Urinary bladder (tissue), 3 donors: ENCODE measurements at regions not wholly inside any gene's neighbourhood (a gene's known extent, or its start where the extent isn't known, plus 50 kb on each side); places are given as distances from the start of the nearest gene placed in this dataset.
"Not testable (repeated sequence)": the region's sequence is repeated elsewhere in the genome, so short reads cannot be mapped to it uniquely, and the experiment has no call there.

Experiments used
- DNase-seq: peaks from one replicate; pipeline ENCODE4 v3.0.0-alpha.2; 2015; ENCODE audit errors: extremely low spot score
- H3K27ac ChIP-seq: one replicate; pipeline ENCODE4 v1.5.1; 2013; ENCODE audit warnings: low read depth, mild to moderate bottlenecking, moderate library complexity
- H3K36me3 ChIP-seq: one replicate; pipeline ENCODE4 v1.6.1; 2013; ENCODE audit warnings: mild to moderate bottlenecking, moderate library complexity; ENCODE audit not compliant: insufficient read depth
- H3K4me1 ChIP-seq: one replicate; pipeline ENCODE4 v1.6.1; 2013; ENCODE audit warnings: mild to moderate bottlenecking, moderate library complexity; ENCODE audit not compliant: insufficient read depth
- H3K4me3 ChIP-seq: one replicate; pipeline ENCODE4 v1.5.1; 2013; ENCODE audit warnings: low read depth, low read length
- WGBS: extraction: QIAGEN DNeasy Blood & Tissue Kit; methylation state at CpG from one replicate; pipeline ENCODE4 v1.1.7; 2013; 5-methylcytosine and 5-hydroxymethylcytosine counted together
- donor health status: healthy with polysubstance abuse.
- donor health status: healthy.

DNA sequence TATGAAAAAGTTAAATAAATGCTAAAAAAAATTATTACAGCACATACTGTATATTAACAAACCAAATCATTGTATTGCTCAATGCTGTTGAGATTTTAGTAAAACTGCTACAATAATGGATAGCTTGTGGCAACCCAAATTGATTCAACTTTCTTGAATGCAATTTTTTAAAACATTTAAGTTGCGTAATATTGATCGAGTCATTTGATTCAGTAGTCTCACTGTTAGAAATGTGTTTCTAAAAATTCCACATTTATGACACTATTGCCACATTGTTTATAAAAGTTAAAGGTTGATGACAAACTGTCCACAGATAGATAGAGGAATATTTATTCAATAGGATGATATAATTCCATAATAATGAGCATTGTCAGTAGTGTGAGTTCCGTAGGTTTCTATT lies 640.7 kb upstream of the CRIM1 start:
- no peak for DNase-seq
- Histone ChIP-seq H3K4me1 (no peaks in the 10 kb centered on the region), H3K27ac (no peak overlapping the region), H3K36me3 (no peaks in the 10 kb centered on the region), H3K4me3 (no peak overlapping the region)
- 84% methylated on average over 3 of the region's 3 CpGs for WGBS

DNA sequence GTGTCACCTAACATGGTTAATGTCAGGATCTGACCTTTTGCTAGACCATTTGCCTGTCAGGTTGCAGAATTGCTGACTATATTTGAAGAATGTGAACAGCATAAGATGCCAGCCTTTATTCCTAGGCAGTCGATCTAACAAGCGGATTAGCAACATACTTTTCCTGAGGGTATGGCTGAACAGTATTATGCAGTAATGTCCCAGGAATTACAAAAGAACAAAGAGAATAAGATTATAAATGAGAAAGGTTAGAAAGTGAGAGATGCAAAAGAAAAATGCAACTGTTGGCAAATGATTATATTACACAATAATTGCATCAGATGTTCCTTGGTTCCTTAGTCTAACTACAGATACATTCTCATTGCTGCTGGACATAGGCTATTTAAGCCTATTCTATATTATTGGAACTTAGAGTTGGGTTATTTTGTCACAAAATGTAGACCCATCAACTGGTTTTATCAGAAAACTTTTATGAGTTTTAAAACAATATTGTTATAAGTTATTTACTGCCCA lies 647.1 kb upstream of the CRIM1 start:
- no peak for DNase-seq
- no peaks in the 10 kb centered on the region for H3K36me3 ChIP-seq
- no peak overlapping the region for H3K4me3 ChIP-seq
- no peaks in the 10 kb centered on the region for H3K4me1 ChIP-seq
- WGBS, result 83% methylated on average over 2 of the region's 2 CpGs
- H3K27ac ChIP-seq, result no peak overlapping the region

DNA sequence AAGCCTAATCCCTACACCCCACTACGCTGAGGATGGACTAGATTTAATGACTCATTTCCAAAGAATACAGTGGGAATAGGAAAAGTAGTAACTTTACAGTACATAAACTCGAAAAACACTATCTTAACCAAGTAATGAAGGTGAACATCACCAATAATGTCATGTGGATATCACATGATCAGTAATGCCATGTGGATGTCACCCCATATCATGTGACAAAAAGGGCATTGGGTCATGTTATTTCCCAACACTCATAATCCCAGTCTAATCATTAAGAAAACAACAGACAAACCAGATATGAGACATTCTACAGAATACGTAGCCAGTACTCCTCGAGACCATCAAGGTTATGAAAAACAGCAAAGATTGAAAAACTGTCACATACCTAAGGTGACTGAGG lies 667.3 kb upstream of the CRIM1 start:
- Histone ChIP-seq H3K4me1 (no peaks in the 10 kb centered on the region), H3K36me3 (no peaks in the 10 kb centered on the region), H3K4me3 (no peak overlapping the region), H3K27ac (no peak overlapping the region)
- DNase-seq, result no peak
- 73% methylated on average over 4 of the region's 4 CpGs for WGBS

DNA sequence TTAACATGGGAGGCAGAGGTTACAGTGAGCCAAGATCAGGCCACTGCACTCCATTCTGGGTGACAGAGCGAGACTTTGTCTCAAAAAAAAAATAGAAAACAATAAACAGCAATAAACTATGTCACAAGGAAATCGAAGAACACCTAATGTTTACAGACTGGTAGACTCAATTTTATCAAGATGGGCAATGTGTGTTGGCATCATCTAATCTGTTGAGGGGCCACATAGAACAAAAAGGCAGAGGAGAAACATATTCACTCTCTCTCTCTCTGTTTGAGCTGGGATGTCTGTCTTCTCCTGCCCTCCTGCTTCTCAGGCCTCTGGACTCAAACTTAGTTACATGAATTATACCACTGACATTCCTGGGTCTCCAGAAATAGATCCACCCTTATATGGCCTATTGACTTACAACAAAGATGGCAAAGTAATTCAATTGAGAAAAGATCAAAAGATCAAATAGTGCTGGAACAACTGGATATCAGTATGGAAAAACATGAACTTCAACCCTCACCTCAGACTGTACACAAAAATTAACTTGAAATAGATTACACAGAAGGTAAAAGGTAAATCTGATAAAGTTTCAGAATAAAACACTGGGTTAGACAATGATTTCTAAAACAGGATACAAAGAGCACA lies 703.8 kb upstream of the CRIM1 start:
- WGBS, result 70% methylated on average over 2 of the region's 2 CpGs
- H3K4me3 ChIP-seq, result no peak overlapping the region
- no peaks in the 10 kb centered on the region for H3K36me3 ChIP-seq

DNA sequence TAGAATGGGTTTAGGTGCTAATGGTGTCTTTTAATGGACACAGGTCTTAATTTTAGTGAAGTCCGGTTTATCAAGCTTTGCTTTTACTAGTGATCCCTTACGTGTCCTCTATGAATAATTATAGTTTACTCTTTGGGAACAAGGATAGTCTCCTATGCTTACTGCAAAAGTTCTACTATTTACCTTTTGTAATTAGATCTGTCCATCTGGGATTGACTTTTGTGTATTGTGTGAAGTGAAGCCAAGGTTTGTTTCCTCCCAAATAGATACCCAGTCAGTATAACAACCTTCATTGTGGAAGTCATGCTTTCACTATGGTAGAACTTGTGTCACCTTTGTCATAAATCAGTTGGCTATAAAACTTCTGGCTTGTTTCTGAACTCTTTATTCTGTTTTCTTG lies 740.9 kb upstream of the CRIM1 start:
- DNase-seq, result no peak
- Histone ChIP-seq H3K27ac (no peak overlapping the region), H3K36me3 (no peaks in the 10 kb centered on the region), H3K4me1 (no peaks in the 10 kb centered on the region), H3K4me3 (no peak overlapping the region)
- WGBS, result 85% methylated on average over 2 of the region's 2 CpGs

More for the DNA sequence above, 703.8 kb upstream of the CRIM1 start:
- H3K27ac ChIP-seq, result no peak overlapping the region
- DNase-seq, result no peak
- no peaks in the 10 kb centered on the region for H3K4me1 ChIP-seq

DNA sequence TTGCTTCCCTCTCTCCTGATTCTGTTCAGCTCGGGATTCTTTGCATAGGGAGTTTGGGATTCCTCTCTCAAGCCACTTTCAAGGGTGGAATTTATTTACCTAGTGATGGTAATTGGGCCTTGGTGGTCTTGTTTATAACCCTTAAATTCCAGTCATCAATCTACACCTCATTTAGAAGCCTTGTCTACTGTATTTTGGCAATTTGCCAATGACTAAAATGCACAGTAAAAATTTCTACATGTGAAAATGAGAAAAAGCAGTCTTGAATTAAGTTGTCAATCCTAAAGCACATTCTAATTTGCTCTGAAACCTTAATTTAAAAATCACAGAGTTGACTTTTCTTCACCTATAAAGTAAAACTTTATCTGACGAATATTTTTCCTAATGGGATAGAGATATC lies 749.2 kb upstream of the CRIM1 start:
- WGBS, result 43% methylated on average over 2 of the region's 2 CpGs
- Histone ChIP-seq H3K4me1 (no peaks in the 10 kb centered on the region), H3K4me3 (no peak overlapping the region), H3K27ac (no peak overlapping the region), H3K36me3 (no peaks in the 10 kb centered on the region)
- DNase-seq, result no peak

DNA sequence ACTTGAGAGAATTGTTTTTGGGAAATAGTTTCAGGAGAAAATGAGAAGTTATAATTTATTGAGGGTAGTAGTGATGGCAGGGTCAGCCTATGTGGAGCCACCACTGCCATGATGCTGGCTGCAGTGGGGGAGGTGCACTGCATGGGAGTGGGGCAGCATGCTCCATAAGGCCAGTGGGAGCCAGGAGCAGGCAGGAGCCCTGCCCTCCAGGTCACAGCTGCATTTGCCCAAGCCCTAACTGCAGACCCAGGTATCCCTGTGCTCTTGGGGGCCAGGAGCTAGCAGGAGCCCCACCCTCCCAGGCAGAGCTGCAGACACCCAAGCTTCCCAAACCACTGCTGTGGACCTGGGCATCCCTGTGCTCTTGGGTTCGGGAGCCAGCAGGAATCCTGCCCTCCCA lies 757.3 kb upstream of the CRIM1 start:
- DNase-seq, result no peak
- H3K4me3 ChIP-seq, result no peak overlapping the region
- WGBS, result 84% methylated on average over 1 of the region's 1 CpG

DNA sequence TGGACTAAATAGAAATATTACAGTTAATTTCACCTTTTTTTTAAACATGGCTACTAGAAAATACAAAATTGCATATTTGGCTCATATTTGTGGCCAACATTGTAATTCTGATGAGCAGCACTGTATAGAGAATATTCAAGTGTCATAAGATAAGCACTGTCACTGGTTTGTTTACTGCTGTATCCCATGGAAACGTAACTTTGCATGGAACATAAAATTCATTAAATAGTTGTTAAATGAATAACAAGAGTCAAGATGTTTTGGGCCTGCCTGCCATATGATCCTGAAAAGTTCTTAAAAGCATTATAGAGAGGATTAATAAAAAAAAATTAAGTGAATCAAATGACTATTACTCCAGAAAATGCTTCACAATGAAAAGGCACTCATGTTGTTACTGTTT lies 763.7 kb upstream of the CRIM1 start:
- Histone ChIP-seq H3K36me3 (no peaks in the 10 kb centered on the region), H3K4me1 (no peaks in the 10 kb centered on the region), H3K27ac (no peak overlapping the region), H3K4me3 (no peak overlapping the region)
- DNase-seq, result no peak
- WGBS, result 64% methylated on average over 1 of the region's 1 CpG

More for the DNA sequence above, 757.3 kb upstream of the CRIM1 start:
- Histone ChIP-seq H3K36me3 (no peaks in the 10 kb centered on the region), H3K4me1 (no peaks in the 10 kb centered on the region), H3K27ac (no peak overlapping the region)

DNA sequence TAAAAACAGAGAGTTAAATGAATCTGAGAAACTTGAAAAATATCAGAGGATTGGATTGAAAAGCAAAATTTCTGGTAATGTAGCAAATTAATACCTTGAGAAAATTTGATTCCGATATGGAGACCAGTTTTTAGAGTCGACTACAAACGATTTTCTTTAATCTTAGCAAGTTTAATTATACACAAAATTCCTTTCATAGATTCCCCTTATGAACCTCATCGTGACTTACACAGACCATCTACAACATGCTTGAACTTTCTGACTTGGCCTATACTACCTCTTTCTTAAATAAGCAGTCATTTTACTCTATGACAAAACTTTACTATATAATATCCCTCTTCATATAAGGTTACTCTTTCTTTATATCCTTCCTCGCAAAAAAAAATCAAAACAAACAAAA lies 769.6 kb upstream of the CRIM1 start:
- 90% methylated on average over 5 of the region's 5 CpGs for WGBS
- no peak overlapping the region for H3K27ac ChIP-seq
- no peaks in the 10 kb centered on the region for H3K36me3 ChIP-seq
- H3K4me1 ChIP-seq, result no peaks in the 10 kb centered on the region
- no peak overlapping the region for H3K4me3 ChIP-seq
- DNase-seq, result no peak

DNA sequence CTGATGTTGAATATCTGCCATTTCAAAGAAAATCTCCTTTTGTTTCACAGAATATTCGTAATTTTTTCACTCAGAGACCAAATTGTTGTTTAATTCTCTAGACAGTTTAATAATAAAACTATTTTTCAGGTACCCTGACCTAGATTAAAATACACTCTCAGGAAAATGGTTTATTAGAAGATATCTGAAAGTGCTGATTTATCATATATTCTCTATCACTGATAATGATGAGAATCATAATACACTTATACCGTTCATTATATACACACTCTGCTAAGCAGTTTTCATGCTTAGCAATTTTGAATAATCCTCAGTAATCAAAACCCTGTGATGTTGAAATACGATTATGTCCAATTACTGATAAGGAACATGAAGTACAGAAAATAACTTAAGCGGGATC lies 772.9 kb upstream of the CRIM1 start:
- no peak overlapping the region for H3K4me3 ChIP-seq
- WGBS, result 67% methylated on average over 4 of the region's 4 CpGs
- no peaks in the 10 kb centered on the region for H3K4me1 ChIP-seq
- DNase-seq, result no peak
- no peak overlapping the region for H3K27ac ChIP-seq
- H3K36me3 ChIP-seq, result no peaks in the 10 kb centered on the region

DNA sequence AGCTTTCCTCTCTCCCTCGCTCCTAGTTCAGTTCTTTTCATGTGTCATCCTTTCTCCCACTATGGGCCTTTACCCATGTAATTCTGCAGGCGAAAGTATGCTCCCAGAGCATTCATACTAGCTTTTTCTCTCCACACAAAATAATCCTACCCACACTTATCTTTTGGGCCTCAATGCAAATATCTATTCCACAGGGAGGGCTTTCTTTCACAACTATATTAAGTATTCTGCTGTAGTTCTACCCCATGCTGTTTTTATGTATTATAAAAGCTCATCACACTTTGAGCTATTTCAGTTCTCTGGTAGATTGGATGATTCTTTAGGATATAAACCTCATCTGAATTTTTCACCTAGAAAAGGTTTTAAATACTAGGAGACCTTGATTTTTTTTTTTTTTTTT lies 774.6 kb upstream of the CRIM1 start:
- WGBS, result 90% methylated on average over 2 of the region's 2 CpGs
- no peaks in the 10 kb centered on the region for H3K4me1 ChIP-seq

DNA sequence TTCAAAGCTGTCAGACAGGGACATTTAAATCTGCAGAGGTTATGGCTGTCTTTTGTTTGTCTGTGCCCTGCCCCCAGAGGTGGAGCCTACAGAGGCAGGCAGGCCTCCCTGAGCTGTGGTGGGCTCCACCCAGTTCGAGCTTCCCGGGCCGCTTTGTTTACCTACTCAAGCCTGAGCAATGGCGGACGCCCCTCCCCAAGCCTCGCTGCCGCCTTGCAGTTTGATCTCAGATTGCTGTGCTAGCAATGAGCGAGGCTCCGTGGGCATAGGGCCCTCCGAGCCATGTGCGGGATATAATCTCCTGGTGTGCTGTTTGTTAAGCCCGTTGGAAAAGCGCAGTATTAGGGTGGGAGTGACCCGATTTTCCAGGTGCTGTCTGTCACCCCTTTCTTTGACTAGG lies 787.0 kb upstream of the CRIM1 start:
- WGBS, result 91% methylated on average over 14 of the region's 14 CpGs
- not testable (repeated sequence) for H3K27ac ChIP-seq, H3K4me1 ChIP-seq, H3K4me3 ChIP-seq, H3K36me3 ChIP-seq, DNase-seq

More for the DNA sequence above, 774.6 kb upstream of the CRIM1 start:
- H3K4me3 ChIP-seq, result no peak overlapping the region
- no peak overlapping the region for H3K27ac ChIP-seq
- no peak for DNase-seq
- H3K36me3 ChIP-seq, result no peaks in the 10 kb centered on the region

DNA sequence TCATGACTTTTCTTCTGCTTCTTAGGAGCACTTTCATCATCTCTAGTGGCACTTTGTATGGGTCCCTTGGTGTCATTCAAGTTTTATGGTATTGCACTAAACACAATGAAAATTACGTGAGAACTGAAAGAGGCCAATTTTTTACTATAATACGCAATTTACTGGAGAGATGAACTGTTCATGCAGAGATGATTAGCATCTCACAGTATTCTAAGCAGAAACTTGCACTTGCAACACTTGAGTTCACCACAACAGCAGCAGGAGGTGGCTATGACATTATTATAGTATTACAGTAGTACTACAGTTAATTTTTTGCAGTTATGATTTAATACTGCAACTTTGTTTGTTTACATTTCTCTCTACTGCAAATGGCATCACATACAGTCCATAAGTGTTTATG lies 793.1 kb upstream of the CRIM1 start:
- no peak for DNase-seq
- no peak overlapping the region for H3K27ac ChIP-seq
- no peaks in the 10 kb centered on the region for H3K4me1 ChIP-seq
- no peak overlapping the region for H3K4me3 ChIP-seq
- no peaks in the 10 kb centered on the region for H3K36me3 ChIP-seq
- 93% methylated on average over 2 of the region's 2 CpGs for WGBS

DNA sequence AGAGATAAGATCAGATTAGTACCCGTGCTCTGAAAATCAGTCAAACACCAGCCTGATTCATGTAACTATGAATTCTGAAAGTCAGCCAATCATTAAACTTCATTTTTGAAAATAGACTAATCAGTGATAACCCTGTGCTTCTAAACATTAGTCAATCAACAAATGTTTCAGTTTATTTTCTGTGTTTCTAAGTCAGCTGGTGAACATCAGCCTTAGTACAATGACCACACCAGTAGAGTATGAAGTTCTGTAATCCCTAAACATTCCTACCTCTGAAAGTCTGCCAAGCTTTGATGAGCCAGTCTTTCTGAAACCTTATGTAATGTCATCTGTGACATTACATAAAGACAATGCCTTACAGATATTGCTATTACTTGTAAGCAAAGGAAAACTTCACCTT lies 807.4 kb upstream of the CRIM1 start:
- 17% methylated on average over 1 of the region's 1 CpG for WGBS
- Histone ChIP-seq H3K4me1 (no peaks in the 10 kb centered on the region), H3K27ac (no peak overlapping the region), H3K4me3 (no peak overlapping the region), H3K36me3 (no peaks in the 10 kb centered on the region)
- no peak for DNase-seq

DNA sequence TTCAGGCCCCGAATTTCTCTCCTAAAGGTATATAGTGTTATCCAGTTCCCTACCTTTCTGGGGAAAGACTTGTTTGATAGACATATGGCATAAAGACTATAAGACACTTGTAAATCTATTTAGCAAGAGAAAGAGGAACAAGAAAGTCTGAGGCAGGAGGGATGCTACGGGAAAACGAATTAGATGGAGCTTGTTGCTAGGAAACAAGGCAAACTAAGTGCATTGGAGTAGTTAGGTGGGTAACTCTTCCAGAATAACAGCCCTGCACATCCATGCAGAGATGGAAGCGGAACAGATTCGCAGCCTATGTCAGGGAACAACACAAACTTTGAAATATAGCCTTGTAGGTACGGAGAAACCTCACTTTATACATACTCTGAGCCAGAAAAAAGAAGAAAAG lies 810.3 kb upstream of the CRIM1 start:
- H3K36me3 ChIP-seq, result no peaks in the 10 kb centered on the region
- no peak overlapping the region for H3K4me3 ChIP-seq
- WGBS, result 89% methylated on average over 6 of the region's 6 CpGs
- no peak overlapping the region for H3K27ac ChIP-seq
- no peaks in the 10 kb centered on the region for H3K4me1 ChIP-seq
- no peak for DNase-seq
